Activated CD8-positive, alpha-beta memory T cell treated with anti-CD3 and anti-CD28 coated beads, Interleukin-2, amount 50 U/mL, for 24 hours (primary cell): ENCODE measurements at regions not wholly inside any gene's neighbourhood (a gene's known extent, or its start where the extent isn't known, plus 50 kb on each side); places are given as distances from the start of the nearest gene placed in this dataset.

Source experiments
- DNase-seq: peaks from one replicate; pipeline ENCODE4 v3.0.0-alpha.2; 2020; ENCODE audit errors: extremely low read depth

DNA sequence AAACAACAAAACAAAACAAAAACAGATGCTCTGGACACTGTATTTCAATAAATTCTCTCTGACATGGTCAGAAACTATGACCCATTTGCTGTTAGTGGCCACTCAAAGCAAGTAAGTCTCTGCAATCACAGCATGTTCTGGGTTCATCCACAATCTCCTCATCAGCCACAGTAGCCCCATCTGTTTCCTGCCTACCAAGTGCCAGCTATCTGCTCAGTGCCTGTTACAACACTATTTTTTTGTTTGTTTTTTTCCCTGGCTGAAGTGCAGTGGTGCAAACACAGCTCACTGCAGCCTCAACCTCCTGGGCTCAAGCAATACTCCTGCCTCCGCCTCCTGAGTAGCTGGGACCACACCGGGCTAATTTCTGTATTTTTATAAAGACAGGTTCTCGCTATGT is 137.9 kb downstream of the SOX9 start:
- DNase-seq: no peak

DNA sequence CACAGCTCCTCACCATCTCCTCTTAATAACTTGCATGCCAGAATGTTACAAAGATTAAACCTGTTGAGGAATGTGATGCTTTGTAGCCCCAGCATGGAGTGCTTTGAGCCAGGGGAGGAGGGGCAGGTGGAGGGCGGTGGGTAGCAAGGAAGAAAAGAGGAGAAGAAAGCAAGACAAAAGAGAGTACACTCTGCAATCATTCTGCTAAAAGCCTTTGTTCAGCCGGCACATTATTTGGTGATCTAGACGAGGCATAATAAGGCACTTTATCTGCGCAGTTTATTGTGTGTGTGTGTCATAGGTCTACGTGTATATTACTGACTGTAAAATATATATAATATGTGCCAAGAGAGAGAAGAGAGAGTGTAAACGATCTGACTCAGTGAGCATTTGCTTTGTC is 139.1 kb downstream of the SOX9 start:
- DNase-seq: no peak

DNA sequence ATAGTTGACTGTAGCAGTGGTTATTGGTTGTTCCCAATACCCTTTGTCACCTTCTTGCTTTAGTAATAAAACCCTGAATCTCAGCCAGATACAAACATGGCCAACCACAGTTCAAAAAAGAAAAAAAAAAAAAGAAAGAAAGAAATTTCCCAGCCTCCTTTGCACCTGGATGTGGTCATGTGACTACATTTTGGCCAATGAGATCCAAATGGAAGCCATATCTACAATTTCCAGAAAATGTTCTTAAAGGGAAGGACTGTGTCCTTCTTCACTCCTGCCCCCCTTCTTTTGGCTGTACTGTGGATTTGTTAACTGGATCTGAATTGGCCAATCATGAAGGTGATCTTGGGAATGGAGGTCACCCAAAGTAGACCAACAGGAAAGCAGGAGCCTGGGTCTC is 141.9 kb downstream of the SOX9 start:
- DNase-seq: no peak

DNA sequence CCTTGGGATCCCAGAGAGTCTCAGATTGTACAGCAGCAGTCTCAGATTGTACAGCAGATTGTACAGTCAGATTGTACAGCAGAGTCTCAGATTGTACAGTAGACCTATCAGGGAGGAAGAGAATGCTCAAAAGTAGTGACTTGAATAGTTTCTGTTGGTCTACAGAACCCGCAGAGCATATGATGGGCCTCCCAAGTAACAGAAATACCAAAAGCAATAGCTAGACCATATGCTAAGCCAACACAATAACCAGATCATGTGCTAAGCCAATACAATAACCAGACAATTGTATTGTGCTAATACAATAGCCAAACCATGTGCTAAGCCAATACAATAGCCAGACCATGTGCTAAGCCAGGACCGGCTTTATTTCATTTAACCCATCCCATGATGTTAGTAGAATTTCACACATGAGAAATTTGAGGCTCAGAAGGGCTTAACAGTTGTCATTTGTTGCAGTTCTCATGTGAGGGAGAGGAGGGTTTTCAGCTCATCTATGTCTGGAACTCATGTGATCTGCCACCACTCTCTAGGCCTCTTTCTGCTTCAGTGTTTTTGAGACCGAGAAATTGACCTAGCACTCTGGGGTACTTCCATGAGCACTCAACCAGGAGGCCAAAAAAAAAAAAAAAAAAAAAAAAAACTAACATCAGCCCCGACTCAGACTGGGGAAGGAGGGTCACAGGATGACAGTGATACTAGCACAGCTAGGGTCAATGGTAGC is 144.0 kb downstream of the SOX9 start:
- no peak for DNase-seq

DNA sequence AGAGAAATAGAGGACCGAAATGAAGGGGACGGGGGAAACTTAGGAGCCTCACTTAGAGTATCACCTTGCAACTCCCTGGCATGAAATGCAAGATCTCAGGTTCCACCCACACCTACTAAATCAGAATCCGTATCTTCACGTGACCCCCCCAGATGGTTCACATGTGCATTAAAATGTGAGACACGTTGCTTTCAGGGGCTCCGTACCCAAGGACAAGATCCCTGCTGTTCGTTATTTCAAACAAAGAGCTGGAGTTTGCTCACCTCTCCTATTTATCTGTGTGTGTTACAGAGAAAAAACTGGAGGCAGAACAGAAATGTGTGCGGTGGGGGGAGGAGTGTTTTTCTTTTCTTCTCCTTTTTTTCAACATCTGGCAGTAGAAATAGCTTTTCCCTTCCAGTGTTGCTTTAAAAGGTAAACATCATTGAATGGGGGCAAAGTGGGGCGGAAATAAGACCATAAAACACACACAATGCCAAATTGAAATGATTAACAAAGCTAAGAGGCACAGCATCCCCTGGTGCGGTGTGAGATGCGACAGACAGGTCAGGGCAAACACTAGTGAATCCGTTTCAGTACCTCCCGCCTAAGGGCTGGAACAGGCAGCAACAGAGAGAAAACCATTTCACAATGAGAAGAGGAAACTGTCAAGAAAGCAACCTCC is 145.4 kb downstream of the SOX9 start:
- no peak for DNase-seq

DNA sequence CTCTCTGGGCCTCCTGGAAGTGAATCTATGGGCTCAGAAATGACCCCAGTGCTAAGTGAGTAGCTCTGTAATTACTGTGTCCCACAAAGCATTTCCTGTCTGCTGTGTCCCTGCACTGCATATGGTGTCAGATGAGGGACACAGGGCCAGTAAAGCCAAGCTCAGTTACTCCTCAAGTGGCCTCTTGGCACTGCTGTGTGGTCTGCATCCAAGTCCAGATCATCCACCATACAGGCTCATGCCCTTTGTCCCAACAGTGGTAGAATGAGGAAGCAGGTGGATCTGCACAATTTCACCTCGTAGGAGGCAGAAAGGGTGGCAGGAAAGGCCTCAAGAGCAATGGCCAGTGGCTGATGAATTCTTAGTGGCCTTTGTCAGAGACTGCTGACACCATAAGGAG is 146.8 kb downstream of the SOX9 start:
- no peak for DNase-seq

DNA sequence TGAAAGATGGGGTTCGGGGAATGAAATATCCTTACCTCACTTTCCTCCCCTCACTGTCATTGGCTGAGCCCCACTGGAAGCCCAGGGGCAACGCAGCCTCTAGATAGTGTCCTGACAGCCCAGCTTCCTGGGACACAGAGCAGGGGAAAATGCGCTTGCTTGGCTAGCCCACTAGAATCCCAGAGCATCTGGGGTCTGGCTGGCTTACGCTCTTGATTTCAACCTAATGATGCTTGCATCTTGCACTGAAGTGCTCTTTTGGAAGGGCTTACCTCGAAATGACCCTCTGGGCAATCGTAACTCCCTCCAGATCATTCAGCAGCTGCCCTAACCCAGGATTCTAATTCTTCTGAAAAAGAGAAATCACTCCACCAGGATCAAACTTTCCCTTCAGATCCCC is 147.6 kb downstream of the SOX9 start:
- DNase-seq: no peak

DNA sequence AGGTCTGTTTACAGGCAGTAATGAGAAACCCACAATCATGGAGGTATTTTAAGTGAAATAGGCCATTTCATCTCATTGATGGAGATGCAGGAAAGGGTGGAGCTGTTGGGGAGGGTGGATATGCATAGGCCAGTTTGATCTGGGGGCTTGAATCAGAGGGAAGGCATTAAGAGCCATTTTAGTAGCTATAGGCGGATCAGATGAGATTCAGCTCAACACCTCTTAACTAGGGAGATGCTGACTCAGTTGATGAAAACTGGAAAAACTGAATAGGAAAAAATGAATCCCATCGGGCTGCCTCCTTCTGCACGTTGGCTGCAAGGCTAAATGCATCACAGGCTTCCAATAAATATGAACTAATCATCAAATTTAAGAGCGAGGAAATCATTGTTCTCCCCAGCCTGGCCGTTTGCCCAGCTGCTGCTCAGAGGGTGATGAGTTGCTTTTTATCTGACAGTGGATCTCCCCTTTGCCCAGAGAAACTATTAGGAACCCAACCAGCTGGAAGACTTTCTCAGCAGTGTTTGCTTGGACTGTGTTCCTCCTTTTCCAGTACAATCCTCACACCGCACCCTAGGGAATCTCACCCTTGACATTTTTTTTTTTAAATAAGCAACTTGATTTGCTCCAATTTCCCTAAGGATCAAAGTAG is 149.6 kb downstream of the SOX9 start:
- DNase-seq: no peak

DNA sequence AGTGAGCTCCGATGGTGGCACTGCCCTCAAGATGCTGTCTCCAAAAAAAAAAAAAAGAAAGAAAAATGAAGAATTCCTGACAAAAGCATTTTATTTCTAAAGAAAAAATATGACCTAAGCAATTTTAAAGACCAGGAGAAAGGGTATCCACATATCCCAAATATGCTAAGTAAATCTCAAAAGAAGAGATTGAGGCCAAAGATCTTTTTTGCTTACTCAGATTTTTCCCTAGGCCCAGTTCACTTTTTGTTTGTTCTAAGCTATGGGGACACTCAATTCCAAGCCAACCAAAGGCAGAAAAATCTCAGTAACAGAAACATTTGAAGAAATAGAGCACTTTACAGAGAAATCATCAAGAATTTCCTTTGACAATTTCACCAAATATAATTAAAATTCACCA is 150.8 kb downstream of the SOX9 start:
- no peak for DNase-seq

DNA sequence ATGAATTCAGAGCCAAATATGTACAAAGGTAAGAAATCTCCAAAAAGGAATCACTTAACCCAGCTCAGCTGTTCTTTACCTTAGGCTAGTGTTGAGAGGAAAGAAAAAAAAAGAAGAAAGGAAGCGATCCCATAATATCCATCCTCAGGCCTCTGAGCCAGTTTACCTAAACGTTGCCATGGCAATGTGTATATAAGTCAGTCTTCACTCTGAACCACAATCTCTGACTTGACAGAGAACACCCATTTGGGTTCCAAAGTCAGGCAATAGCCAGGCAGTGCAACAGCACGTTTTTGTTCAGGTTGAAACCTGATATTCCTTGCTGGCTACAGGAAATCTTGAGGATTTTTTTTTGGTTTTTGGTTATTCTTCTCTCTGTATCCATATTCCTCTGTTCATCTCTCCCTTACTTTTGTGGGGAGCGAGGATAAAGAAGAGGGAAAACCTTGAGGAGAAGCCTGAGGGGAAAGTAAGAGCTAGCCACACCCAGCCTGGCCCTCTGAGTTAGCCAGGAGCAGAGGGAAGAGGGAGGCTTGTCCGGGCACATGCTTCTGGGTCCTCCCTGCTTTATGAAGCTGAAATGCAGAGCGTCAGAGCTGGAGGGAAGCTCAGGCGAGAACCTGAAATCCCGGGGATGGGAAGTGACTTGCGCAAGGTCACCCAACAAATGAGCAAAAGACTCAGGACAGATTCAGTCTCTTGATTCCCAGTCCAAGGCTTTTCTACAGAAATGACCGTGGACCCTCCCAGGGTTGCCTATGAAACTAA is 152.7 kb downstream of the SOX9 start:
- no peak for DNase-seq

DNA sequence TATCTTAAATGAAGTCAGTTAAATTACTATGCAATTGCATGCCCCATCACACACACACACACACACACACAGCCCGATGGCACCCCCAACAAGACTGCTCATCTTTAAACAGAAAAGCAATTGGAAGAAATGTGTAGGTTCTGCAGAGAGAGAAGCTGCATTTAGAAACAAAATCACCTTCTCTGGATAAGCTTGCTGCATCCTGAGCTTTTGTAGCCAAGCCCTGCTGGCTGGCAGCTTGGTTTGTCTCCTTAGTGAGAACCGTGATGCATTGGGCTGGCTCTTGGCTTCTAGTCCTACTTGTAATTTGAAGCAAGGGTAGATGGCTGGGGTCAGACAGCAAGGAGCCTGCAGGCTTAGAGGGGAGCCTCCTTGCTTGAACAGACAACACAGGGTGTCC is 153.8 kb downstream of the SOX9 start:
- no peak for DNase-seq

DNA sequence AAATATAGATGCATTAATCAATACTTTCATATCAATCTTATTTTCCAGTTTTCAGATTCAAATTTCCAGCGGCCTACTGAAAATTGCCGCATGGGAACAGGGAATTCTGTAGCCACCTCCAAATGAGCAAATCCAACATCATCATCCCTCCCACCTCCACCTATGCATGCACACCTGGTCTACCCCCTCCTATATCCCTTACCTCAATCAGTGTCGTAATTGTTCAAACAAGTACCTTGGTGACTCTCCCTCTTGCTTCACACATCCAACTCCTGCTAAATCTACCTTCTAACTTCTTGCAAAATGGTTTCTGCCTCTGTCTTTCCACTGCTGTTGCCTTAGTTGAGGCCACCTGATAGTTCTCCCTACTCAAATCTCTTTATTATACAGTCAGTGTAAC is 160.1 kb downstream of the SOX9 start:
- no peak for DNase-seq

DNA sequence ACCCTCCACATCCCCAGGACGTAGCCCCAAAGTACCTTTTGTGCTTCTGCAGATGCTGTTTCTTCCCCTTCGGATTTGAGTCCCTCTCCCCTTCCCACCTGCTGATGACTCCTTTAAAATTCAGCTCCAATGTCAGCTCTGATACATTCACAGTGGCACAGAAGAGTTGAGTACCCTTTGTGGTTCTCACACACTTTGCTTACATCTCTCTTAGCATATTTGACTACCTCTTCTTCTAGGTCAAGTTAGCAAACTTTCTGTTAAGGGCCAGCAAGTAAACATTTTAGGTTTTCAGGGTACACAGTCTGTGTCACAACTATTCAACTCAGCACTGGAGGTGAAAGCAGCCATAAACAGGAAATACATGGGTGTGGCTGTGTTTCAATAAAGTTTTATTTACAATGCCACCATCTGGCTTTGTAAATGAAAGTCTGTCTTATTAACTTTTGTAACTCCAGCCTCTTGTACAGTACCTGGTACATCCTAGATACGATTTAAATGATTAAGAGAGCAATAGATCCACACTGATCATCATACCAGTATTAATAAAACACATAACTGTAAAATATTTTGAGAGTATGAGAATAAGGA is 161.7 kb downstream of the SOX9 start:
- no peak for DNase-seq

DNA sequence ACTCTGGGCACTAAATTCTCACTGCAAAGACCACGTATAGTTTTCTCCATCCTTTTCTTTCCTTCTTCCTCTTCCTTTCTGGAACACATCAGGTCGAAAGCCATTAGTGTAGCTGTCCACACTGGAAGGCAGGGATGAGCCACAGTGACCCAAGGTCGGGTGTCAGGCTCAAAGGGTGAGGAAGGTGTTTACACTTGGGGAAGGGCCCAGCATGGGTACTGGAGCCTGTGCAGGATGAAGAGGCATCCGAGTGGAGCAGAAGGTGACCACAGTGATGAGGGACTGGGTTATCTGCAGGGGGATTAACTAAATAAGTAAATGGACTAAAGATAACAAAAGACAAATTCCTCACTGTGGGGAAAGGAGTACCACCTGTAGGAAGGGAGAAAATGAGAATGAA is 164.0 kb downstream of the SOX9 start:
- no peak for DNase-seq

DNA sequence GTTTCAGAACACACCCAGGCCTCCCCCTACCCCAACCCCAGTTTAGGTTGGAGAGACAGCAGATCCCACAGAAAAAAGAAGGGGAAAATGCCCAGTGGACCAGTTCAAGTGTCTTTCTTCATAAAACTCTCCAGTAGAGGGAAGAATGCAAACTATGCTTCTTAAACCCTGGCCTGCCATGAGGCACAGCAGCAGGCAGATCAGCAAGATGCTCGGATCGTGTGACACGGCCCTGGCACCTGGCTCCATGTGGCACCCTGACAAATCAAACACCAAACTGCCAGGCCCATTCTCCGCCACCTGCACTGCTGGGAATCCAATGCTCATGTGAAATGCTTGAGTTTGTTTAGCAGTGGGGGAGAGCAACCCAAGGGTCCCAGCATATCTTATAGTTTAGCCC is 166.8 kb downstream of the SOX9 start:
- no peak for DNase-seq

DNA sequence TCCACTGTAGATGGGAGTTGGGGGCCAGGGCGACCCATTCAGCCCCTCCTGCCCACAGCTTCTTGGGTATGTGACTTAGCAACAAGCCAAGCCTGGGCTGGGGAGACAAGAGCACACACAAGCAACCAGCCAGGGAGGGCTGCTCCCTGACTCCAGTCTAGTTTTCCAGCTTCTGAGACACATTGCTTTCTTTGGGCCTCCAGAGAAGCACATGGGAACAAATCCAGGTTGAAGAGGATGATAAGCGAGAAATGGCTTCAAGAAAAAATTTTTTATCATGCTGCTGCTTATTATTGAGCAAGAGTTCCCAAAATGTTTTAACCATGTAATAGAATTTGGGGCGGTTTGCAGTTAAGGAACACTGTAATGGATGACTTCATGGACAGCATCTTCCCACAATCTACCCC is 173.7 kb downstream of the SOX9 start:
- DNase-seq: no peak

DNA sequence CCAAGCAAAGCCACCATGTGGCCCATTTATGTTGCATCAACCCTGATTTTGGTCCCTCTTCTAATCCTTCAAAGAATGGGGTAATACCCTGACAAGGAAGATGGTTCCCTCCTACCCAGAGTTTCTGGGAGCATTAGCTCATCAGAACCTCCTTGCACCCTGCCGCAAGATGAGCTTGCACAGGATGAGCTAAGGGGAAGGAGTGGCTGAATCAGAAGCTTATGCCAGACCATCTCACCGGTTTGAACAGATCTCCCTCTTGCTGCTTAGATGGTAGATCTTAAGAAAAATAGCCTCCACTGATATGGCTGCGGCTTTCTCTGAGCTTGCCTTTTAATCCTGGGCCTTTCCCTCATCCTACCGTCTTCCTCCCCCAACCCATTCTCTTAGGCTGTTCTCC is 175.1 kb downstream of the SOX9 start:
- DNase-seq: no peak

DNA sequence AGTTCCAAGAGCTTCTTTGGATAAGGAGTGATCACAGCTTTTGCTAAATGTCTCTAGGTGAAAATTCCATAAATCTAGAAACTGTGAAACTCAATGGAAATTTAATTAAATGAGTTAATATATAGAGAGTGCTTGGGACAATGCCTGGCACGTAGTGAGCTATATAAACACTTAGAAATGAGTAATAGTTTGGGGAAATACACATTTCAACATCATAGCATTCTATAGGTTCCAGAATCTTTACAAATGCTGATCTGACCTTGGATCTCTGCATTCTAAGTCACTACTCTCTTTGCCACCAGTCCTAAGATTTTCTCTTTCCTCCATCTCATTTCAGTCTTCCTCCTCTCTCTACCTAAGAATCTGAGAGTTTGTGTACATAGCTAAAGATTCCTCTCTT is 175.6 kb downstream of the SOX9 start:
- no peak for DNase-seq

DNA sequence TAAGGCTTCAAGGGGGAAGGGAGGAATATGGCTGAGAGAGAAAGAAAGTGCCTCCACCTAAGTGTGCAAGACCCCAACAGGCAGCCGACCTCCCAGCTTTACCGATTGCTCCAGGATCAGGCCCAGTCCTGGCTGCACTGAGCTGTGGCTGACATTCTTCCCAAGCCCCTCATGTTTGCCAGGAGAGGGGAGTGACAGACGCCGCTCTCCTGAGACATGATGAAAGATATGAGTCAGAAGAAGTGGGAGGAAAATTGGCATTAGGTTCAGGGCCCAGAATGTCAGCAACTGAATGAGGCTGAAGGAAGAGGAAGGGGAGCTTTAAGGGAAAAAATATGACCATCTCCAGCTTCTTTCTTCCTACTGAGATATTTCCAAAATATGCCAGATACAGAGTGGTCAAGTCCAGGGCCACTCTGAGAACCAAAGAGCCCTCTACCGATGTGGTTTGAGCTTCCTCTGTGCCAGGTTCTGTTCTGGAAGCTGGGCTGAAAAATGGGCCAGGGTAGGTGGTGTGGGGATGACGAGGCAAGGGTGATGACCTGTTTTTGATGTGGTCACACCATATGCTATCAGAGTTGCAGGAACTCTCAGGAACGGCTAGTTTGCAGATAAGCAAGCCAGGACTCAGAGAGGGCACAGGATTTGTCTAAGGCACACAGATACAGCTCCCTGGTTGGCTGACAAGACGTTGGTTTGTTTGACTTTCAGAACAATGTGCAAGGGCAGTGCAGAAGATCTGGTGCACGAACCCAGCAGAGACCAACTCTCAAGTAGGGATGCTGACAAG is 176.7 kb downstream of the SOX9 start:
- no peak for DNase-seq

DNA sequence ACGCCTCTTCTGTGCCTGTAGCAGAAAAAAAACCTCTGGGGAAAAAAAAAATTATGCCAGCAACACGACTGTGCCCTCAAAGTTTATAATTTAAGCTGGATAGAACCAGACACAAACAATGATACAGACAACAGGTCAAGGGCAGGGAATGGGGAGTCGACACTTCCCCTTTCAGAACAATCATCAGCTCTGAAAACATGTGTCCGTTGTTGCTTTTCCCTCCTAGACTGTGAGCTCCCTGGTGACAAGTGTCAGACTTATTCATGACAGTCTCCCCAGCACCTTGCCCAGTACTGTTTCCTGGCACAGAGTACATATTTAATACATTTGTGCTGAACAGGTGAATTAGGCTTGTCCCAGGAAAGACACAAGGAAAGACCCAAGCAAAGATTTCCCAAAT is 178.3 kb downstream of the SOX9 start:
- DNase-seq: no peak

DNA sequence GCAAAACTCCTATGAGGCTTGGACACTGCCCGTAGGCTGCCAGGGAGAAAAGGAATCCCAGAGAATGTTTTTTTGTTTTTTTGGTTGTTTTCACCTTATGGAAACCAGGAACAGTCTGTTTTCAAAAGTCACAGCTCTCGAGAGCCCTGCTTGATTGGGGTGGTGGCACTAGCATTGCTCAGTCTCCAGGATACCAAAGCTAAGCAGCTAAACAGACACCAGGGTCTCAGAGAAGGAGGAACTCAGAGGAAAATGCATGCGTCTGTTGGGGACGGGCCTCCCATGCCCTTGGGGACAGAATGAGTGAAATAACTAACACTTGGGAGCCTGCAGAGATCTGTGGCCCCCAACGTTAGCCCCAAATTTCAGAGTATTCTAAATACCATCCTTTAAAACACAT is 178.8 kb downstream of the SOX9 start:
- DNase-seq: no peak
